IMR-90 (cell line): ENCODE measurements at regions not wholly inside any gene's neighbourhood (a gene's known extent, or its start where the extent isn't known, plus 50 kb on each side); places are given as distances from the start of the nearest gene placed in this dataset.

ENCODE experiments used
- CHD1 ChIP-seq: IDR thresholded peaks from 2 replicates; pipeline ENCODE4 v1.6.1; 2012; ENCODE audit warnings: low read depth, low read length, improper control_type of control experiment
- SMC3 ChIP-seq: fragments of 150-350 bp; IDR thresholded peaks from 2 replicates; pipeline ENCODE4 v1.6.1; 2016; ENCODE audit warnings: low read depth, mild to moderate bottlenecking, antibody characterized with exemption, low read length, moderate library complexity
- TF ChIP-seq, protein P1 (sequence below): fragments of 150-350 bp; IDR thresholded peaks from 2 replicates; pipeline ENCODE4 v1.6.1; 2016; ENCODE audit warnings: low read depth, mild to moderate bottlenecking, low read length, moderate library complexity, borderline replicate concordance
- TF ChIP-seq, protein P2 (sequence below): conservative IDR thresholded peaks from 2 replicates; pipeline ENCODE4 v1.5.1; 2012; ENCODE audit warnings: mild to moderate bottlenecking, low read depth, low read length, improper control_type of control experiment

DNA sequence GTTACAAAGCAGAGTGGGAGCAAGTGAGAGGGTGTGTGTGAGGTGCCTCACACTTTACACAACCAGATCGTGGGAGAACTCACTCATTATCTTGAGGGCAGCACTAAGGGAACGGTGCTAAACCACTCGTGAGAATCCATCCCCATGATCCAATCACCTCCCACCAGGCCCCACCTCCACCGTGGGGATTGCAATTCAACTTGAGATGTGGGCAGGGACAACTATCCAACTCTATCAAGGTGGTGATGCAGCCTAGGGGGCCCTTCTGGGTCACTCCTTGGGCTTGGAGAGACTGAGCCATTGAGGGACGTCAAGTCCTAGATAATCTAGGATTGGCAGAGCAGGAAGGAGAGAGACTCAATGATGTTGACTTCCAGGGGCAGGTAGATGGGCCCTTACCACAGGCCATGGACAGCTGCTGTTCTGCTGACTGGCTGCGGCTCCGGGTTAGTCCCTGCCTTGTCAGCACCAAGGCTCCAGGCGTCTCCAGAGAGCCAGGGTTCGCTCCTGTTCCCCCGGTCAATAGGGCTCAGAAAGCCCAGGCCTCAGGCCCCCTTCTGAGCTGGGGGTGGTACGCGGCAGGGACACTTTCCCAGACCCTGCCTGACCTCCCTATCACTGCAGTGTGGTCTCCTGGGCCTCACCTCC, 193.2 kb upstream of the HS6ST1 start:
- TF ChIP-seq, protein P1, sequence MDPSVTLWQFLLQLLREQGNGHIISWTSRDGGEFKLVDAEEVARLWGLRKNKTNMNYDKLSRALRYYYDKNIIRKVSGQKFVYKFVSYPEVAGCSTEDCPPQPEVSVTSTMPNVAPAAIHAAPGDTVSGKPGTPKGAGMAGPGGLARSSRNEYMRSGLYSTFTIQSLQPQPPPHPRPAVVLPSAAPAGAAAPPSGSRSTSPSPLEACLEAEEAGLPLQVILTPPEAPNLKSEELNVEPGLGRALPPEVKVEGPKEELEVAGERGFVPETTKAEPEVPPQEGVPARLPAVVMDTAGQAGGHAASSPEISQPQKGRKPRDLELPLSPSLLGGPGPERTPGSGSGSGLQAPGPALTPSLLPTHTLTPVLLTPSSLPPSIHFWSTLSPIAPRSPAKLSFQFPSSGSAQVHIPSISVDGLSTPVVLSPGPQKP, result no peak
- TF ChIP-seq, protein P2, sequence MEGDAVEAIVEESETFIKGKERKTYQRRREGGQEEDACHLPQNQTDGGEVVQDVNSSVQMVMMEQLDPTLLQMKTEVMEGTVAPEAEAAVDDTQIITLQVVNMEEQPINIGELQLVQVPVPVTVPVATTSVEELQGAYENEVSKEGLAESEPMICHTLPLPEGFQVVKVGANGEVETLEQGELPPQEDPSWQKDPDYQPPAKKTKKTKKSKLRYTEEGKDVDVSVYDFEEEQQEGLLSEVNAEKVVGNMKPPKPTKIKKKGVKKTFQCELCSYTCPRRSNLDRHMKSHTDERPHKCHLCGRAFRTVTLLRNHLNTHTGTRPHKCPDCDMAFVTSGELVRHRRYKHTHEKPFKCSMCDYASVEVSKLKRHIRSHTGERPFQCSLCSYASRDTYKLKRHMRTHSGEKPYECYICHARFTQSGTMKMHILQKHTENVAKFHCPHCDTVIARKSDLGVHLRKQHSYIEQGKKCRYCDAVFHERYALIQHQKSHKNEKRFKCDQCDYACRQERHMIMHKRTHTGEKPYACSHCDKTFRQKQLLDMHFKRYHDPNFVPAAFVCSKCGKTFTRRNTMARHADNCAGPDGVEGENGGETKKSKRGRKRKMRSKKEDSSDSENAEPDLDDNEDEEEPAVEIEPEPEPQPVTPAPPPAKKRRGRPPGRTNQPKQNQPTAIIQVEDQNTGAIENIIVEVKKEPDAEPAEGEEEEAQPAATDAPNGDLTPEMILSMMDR, result no peak
- TF ChIP-seq SMC3 (no peak), CHD1 (no peak)
